ENCODE measurements at regions not wholly inside any gene's neighbourhood (a gene's known extent, or its start where the extent isn't known, plus 50 kb on each side); places are given as distances from the start of the nearest gene placed in this dataset.
A peak's percentile ranks its signal among the peaks of the same experiment; 100 is the strongest.
"Not testable (repeated sequence)": the region's sequence is repeated elsewhere in the genome, so short reads cannot be mapped to it uniquely, and the experiment has no call there.

DNA sequence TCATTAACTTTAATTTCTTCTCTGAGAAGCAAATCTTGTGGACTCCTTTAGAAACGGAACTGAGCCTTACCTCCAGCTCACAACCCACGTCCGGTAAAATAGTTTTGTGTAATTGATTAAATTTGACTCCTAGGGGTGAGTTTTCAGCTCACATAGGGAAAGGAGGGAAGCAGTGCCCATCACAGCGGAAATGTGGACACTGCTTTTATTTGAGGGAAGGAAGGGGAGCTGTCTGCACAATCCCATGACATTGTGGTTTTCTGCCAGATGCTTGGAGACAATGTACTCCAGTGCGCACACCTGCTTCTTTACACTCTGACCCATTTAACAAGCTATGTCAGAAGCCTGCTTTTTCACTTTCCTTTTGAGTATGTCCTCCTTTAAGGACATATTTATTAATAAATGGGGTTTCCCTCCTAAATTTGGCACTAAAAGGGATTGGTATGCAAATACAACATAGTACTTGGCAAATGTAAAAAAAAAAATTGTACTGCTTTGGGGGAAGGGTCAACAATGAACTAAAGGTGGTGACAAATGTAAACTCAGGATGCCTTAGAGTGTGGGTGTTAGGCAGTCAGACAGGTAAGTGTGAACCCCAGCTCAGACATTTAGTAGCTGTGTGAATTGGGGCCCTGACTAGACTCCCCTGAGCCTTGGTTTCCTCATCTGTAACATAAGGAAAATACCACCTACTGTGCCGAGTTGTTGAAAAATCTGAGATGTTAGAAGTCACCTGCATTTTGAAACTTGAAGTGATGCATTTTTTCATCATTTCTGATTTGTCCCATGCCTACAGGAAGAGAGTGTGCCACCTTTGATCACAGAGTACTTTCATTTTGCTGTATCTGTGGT, 90.2 kb upstream of the KLF6 start:
- Histone ChIP-seq H3K36me3 (ENCODE audit: control insufficient read depth, insufficient read depth, low read length) (no peaks in the 10 kb centered on the region), H3K4me1 (ENCODE audit: control insufficient read depth, insufficient read depth, low read length) (peaks cover 29% of the 10 kb centered on the region), H3K27ac (ENCODE audit: low read length) (peak overlapping the region; percentile 89), H3K4me3 (ENCODE audit: low read length) (no peak overlapping the region), H3K27me3 (ENCODE audit: control insufficient read depth, insufficient read depth, low read length) (no peaks in the 10 kb centered on the region), H3K9me3 (ENCODE audit: control insufficient read depth, insufficient read depth, low read length) (no peaks in the 10 kb centered on the region)
- Mint-ChIP-seq H3K9me3 (no peaks in the 10 kb centered on the region), H3K36me3 (no peaks in the 10 kb centered on the region), H3K27me3 (ENCODE audit: low read depth in 2 of 2) (no peaks in the 10 kb centered on the region), H3K27ac (peak overlapping the region; percentile 83 to 90), H3K4me1 (peaks cover 24 to 42% of the 10 kb centered on the region in 2 donors), H3K4me3 (peak overlapping the region; percentile 17)
- DNase-seq, result peak in 1 of 2 donors; percentile 81
- intact Hi-C loops (cut with micrococcal nuclease), result loop anchor here (1.0 to 5.0 kb wide), 4 partner anchors 7 to 357 kb away; partner anchors contain the start of gene KLF6
- ATAC-seq, result peak; percentile 49 to 74 (median 55)
- 44% methylated on average over 6 of the region's 6 CpGs for WGBS (ENCODE audit: insufficient coverage)
- TF ChIP-seq, protein P1, sequence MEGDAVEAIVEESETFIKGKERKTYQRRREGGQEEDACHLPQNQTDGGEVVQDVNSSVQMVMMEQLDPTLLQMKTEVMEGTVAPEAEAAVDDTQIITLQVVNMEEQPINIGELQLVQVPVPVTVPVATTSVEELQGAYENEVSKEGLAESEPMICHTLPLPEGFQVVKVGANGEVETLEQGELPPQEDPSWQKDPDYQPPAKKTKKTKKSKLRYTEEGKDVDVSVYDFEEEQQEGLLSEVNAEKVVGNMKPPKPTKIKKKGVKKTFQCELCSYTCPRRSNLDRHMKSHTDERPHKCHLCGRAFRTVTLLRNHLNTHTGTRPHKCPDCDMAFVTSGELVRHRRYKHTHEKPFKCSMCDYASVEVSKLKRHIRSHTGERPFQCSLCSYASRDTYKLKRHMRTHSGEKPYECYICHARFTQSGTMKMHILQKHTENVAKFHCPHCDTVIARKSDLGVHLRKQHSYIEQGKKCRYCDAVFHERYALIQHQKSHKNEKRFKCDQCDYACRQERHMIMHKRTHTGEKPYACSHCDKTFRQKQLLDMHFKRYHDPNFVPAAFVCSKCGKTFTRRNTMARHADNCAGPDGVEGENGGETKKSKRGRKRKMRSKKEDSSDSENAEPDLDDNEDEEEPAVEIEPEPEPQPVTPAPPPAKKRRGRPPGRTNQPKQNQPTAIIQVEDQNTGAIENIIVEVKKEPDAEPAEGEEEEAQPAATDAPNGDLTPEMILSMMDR (IDR thresholded peaks at IDR 0.05), result no peak

DNA sequence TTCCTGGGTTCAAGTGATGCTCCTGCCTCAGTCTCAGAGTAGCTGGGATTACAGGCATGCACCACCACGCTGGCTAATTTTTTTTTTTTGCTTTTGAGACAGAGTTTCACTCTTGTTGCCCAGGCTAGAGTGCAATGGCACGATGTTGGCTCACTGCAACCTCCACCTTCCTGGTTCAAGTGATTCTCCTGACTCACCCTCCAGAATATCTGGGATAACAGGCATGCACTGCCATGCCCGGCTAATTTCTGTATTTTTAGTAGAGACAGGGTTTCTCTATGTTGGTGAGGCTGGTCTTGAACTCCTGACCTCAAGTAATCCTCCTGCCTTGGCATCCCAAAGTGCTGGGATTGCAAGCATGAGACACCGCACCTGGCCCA, 89.6 kb upstream of the KLF6 start:
- intact Hi-C loops (cut with micrococcal nuclease), result loop anchor here (1.0 to 5.0 kb wide), 3 partner anchors 8 to 358 kb away; partner anchors contain the start of gene KLF6
- H3K4me3 ChIP-seq (ENCODE audit: low read length); H3K36me3 Mint-ChIP-seq; H3K9me3 ChIP-seq (ENCODE audit: control insufficient read depth, insufficient read depth, low read length); H3K36me3 ChIP-seq (ENCODE audit: control insufficient read depth, insufficient read depth, low read length); ATAC-seq; H3K9me3 Mint-ChIP-seq; H3K27me3 ChIP-seq (ENCODE audit: control insufficient read depth, insufficient read depth, low read length); H3K27me3 Mint-ChIP-seq (ENCODE audit: low read depth in 2 of 2): not testable (repeated sequence)
- Mint-ChIP-seq H3K27ac (peak overlapping the region; percentile 83 to 90), H3K4me3 (peak overlapping the region; percentile 13), H3K4me1 (peaks cover 24 to 42% of the 10 kb centered on the region in 2 donors)
- 61% methylated on average over 4 of the region's 4 CpGs for WGBS (ENCODE audit: insufficient coverage)
- Histone ChIP-seq H3K4me1 (ENCODE audit: control insufficient read depth, insufficient read depth, low read length) (peaks cover 29% of the 10 kb centered on the region), H3K27ac (ENCODE audit: low read length) (peak overlapping the region; percentile 89)
- peak in 1 of 2 donors; percentile 24 for DNase-seq

DNA sequence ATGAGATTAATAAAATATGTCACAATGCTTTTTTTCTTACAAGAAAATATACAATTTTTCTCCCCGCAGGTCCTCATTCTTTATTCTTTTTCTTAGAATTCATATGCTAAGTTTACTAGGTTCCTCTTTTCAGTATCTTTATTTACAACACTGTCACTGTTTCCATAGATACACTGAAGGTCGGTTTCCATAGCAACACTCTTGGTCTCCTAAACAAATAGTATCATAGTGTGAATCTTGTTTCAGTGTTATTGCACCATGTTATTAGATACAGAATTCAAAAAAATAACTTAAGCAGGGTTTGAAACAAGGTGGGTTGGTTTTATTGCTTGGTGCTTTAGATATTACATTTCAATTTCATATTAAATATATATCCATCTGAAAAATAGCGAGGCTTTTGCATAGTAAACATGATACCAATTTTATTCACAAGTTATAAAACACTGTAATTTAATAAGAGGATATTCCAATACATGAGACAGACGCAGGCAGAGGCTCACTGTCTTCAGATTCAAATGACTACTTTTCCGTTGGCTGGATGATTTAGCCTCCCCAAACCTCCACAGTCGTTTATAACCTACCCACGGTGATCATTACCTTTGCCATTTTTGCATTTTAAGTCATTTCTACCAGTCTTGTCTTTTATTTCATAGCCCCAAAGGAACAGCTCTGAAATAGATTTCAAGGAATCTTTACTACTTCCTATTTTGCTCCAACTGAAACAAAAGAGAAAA, 88.9 kb upstream of the KLF6 start:
- no peaks in the 10 kb centered on the region for H3K9me3 Mint-ChIP-seq
- H3K4me3 Mint-ChIP-seq, result peak overlapping the region; percentile 33
- peaks cover 29% of the 10 kb centered on the region for H3K4me1 ChIP-seq (ENCODE audit: control insufficient read depth, insufficient read depth, low read length)
- no peaks in the 10 kb centered on the region for H3K36me3 ChIP-seq (ENCODE audit: control insufficient read depth, insufficient read depth, low read length)
- H3K36me3 Mint-ChIP-seq, result no peaks in the 10 kb centered on the region
- H3K27ac ChIP-seq (ENCODE audit: low read length), result peak overlapping the region; percentile 89
- no peaks in the 10 kb centered on the region for H3K27me3 Mint-ChIP-seq (ENCODE audit: low read depth in 2 of 2)
- H3K9me3 ChIP-seq (ENCODE audit: control insufficient read depth, insufficient read depth, low read length), result no peaks in the 10 kb centered on the region
- no peak overlapping the region for H3K4me3 ChIP-seq (ENCODE audit: low read length)
- intact Hi-C loops (cut with micrococcal nuclease), result loop anchor here (1.0 to 5.0 kb wide), 4 partner anchors 8 to 358 kb away; partner anchors contain the start of gene KLF6
- ATAC-seq (peak; percentile 76 to 80 (median 78)), DNase-seq (peak in 1 of 2 donors; percentile 89)
- WGBS (ENCODE audit: insufficient coverage), result 47% methylated on average over 5 of the region's 7 CpGs
- peaks cover 24 to 42% of the 10 kb centered on the region in 2 donors for H3K4me1 Mint-ChIP-seq
- H3K27me3 ChIP-seq (ENCODE audit: control insufficient read depth, insufficient read depth, low read length), result no peaks in the 10 kb centered on the region
- TF ChIP-seq, protein P1 (IDR thresholded peaks at IDR 0.05), result no peak
- peak overlapping the region; percentile 83 to 90 for H3K27ac Mint-ChIP-seq

Measured in natural killer cell (primary cell).